ENCODE measurements at regions not wholly inside any gene's neighbourhood (a gene's known extent, or its start where the extent isn't known, plus 50 kb on each side); places are given as distances from the start of the nearest gene placed in this dataset.

DNA sequence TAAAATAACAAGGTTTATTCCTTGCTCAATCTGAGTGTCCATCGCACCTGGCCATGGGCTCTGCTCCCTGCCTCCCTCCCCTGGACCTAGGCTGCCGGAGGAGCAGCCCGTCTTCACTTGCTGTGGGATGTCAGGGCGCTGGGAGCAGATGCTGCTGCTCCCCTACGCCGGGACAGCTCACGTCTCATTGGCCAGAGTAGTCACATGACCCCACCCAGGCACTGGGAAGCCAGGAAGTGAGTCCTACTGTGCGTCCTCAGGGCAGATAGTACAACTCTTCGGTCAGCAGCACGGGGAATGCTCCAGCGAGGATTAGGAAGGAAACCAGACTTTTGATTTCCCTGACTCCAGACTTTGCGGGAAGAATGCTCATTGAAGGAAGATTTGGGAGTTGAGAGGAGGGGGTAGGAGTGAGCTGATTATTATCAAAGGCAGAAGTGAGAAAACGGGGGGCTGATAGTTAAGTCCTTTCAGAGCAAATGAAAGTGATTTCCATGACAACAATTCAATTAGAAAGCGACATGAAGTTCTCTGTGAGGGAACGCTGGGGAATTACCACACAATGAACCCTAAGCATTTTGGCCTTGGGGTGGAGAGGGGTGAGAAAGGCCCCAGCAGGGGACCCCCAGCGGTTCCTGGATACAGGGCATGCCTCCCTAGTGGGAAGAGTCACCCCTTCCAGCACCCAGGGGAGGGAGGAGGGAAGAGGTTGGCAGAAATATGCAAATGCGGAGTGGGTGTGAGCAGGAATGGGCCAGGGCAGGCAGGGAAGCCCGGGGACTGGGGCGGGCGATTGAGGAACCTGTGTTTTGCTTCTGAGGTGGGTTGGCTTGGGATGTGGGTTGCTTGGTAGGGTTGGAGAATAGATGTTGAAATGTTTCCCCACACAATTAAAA lies 215.5 kb downstream of the AACS start:
- peaks cover 9% of the 10 kb centered on the region for H3K27me3 ChIP-seq (ENCODE audit: insufficient read depth, poor library complexity, severe bottlenecking)
- no peak overlapping the region for H3K4me3 ChIP-seq (replicated peaks; ENCODE audit: insufficient read depth, low read length)
- no peak overlapping the region for H3K27ac ChIP-seq (replicated peaks)
- TF ChIP-seq SPI1 (IDR thresholded peaks at IDR 0.05; ENCODE audit: borderline replicate concordance, low read depth) (no peak), REST (IDR thresholded peaks at IDR 0.05; ENCODE audit: insufficient replicate concordance, low read depth) (no peak), GABPA (IDR thresholded peaks at IDR 0.05; ENCODE audit: low read depth) (no peak), POLR2AphosphoS5 (IDR thresholded peaks at IDR 0.05; ENCODE audit: low read depth) (no peak)
- TF ChIP-seq, protein P1, sequence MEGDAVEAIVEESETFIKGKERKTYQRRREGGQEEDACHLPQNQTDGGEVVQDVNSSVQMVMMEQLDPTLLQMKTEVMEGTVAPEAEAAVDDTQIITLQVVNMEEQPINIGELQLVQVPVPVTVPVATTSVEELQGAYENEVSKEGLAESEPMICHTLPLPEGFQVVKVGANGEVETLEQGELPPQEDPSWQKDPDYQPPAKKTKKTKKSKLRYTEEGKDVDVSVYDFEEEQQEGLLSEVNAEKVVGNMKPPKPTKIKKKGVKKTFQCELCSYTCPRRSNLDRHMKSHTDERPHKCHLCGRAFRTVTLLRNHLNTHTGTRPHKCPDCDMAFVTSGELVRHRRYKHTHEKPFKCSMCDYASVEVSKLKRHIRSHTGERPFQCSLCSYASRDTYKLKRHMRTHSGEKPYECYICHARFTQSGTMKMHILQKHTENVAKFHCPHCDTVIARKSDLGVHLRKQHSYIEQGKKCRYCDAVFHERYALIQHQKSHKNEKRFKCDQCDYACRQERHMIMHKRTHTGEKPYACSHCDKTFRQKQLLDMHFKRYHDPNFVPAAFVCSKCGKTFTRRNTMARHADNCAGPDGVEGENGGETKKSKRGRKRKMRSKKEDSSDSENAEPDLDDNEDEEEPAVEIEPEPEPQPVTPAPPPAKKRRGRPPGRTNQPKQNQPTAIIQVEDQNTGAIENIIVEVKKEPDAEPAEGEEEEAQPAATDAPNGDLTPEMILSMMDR (IDR thresholded peaks at IDR 0.05; ENCODE audit: insufficient read depth, low read length) = no peak
- DNase-seq (ENCODE audit: low read depth in 1 of 2, low spot score in 1 of 2) = no peak

GRCh38 chr12:125282921-125283320 lies 217.7 kb downstream of the AACS start:
- Histone ChIP-seq H3K4me3 (replicated peaks; ENCODE audit: insufficient read depth, low read length) (no peak overlapping the region), H3K27me3 (ENCODE audit: insufficient read depth, poor library complexity, severe bottlenecking) (peaks cover 9% of the 10 kb centered on the region), H3K27ac (replicated peaks) (no peak overlapping the region)
- no peak for DNase-seq (ENCODE audit: low read depth in 1 of 2, low spot score in 1 of 2)
- TF ChIP-seq REST (IDR thresholded peaks at IDR 0.05; ENCODE audit: insufficient replicate concordance, low read depth) (no peak), GABPA (IDR thresholded peaks at IDR 0.05; ENCODE audit: low read depth) (no peak), POLR2AphosphoS5 (IDR thresholded peaks at IDR 0.05; ENCODE audit: low read depth) (no peak), SPI1 (IDR thresholded peaks at IDR 0.05; ENCODE audit: borderline replicate concordance, low read depth) (no peak)

DNA sequence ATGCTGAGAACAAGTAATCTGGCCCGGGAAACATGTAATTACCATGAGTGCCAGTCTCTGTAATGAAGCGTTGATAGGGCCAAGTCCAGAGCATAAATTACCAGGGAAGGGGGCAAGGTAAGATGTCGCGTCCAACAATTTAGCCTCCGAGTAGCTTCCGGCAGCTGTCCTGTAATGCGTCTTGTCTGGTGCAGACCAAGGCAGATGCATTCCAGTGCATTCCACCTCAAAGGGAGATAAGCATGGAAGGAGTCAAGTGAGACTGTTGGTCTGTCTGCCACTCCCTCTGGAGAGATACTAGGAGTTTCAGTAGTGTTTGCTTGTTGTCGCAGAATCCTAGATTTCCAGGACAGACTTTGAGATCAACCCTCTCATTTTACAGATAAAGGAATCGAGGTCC lies 218.3 kb downstream of the AACS start:
- TF ChIP-seq REST (IDR thresholded peaks at IDR 0.05; ENCODE audit: insufficient replicate concordance, low read depth) (no peak), POLR2AphosphoS5 (IDR thresholded peaks at IDR 0.05; ENCODE audit: low read depth) (no peak)

DNA sequence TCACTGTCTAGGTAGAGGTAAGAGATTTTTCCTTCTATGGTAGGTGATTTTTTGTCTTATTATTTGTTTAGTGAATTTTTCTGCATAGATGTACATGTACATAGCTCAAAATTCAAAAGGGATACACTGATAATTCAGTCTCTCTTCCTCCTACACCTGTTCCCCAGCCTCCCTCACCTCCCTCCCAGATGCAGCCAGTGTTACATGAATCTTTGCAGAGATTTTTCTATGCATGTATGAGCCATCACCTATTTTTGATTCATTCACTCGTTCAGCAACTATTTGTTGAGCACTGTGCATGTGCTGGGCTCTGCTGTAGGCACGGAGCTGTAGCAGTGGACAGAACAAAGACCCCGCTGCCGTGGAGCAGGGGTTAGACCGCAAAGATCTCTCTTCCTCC lies 218.9 kb downstream of the AACS start:
- H3K27ac ChIP-seq (replicated peaks) = no peak overlapping the region
- TF ChIP-seq POLR2AphosphoS5 (IDR thresholded peaks at IDR 0.05; ENCODE audit: low read depth) = no peak
- peaks cover 9% of the 10 kb centered on the region for H3K27me3 ChIP-seq (ENCODE audit: insufficient read depth, poor library complexity, severe bottlenecking)
- no peak for DNase-seq (ENCODE audit: low read depth in 1 of 2, low spot score in 1 of 2)
- H3K4me3 ChIP-seq (replicated peaks; ENCODE audit: insufficient read depth, low read length) = no peak overlapping the region

More for the DNA sequence above, 218.3 kb downstream of the AACS start:
- Histone ChIP-seq H3K27ac (replicated peaks) (no peak overlapping the region), H3K27me3 (ENCODE audit: insufficient read depth, poor library complexity, severe bottlenecking) (peaks cover 9% of the 10 kb centered on the region), H3K4me3 (replicated peaks; ENCODE audit: insufficient read depth, low read length) (no peak overlapping the region)
- DNase-seq (ENCODE audit: low read depth in 1 of 2, low spot score in 1 of 2) = no peak

Data from HL-60 (cell line).